ENCODE measurements at regions not wholly inside any gene's neighbourhood (a gene's known extent, or its start where the extent isn't known, plus 50 kb on each side); places are given as distances from the start of the nearest gene placed in this dataset.

- intact Hi-C loops (cut with DNase I): no loop called here
- Histone ChIP-seq H3K36me3 (no peaks in the 10 kb centered on the region), H3K27ac (no peak overlapping the region), H3K27me3 (no peaks in the 10 kb centered on the region), H3K4me1 (no peaks in the 10 kb centered on the region), H3K9me3 (no peaks in the 10 kb centered on the region), H3K4me3 (no peak overlapping the region)
- no peak for TF ChIP-seq CTCF (IDR thresholded peaks at IDR 0.05)
- DNase-seq (ENCODE audit: low spot score in 2 of 2): no peak
These were observed 58.8 kb downstream of the PPP4R3C start for GRCh38 chrX:27404366-27404765.

GRCh38 chrX:27399146-27399456 lies 64.0 kb downstream of the PPP4R3C start:
- H3K9me3 ChIP-seq: no peaks in the 10 kb centered on the region
- no peak for DNase-seq (ENCODE audit: low spot score in 2 of 2)
- no peak overlapping the region for H3K27ac ChIP-seq
- no peak for TF ChIP-seq CTCF (IDR thresholded peaks at IDR 0.05)
- intact Hi-C loops (cut with DNase I): no loop called here
- H3K4me1 ChIP-seq: no peaks in the 10 kb centered on the region
- H3K4me3 ChIP-seq: no peak overlapping the region
- H3K27me3 ChIP-seq: no peaks in the 10 kb centered on the region
- no peaks in the 10 kb centered on the region for H3K36me3 ChIP-seq

GRCh38 chrX:27391623-27392022 lies 71.5 kb downstream of the PPP4R3C start:
- Histone ChIP-seq H3K27me3 (no peaks in the 10 kb centered on the region), H3K36me3 (no peaks in the 10 kb centered on the region), H3K27ac (no peak overlapping the region), H3K9me3 (no peaks in the 10 kb centered on the region), H3K4me3 (no peak overlapping the region), H3K4me1 (no peaks in the 10 kb centered on the region)
- TF ChIP-seq CTCF (IDR thresholded peaks at IDR 0.05): no peak
- DNase-seq (ENCODE audit: low spot score in 2 of 2): no peak
- intact Hi-C loops (cut with DNase I): no loop called here

- intact Hi-C loops (cut with DNase I): no loop called here
These were observed 81.7 kb downstream of the PPP4R3C start for GRCh38 chrX:27381419-27381818.

GRCh38 chrX:27380163-27380845 lies 82.8 kb downstream of the PPP4R3C start:
- Histone ChIP-seq H3K27me3 (no peaks in the 10 kb centered on the region), H3K4me3 (no peak overlapping the region), H3K4me1 (no peaks in the 10 kb centered on the region), H3K36me3 (no peaks in the 10 kb centered on the region), H3K27ac (no peak overlapping the region), H3K9me3 (no peaks in the 10 kb centered on the region)
- DNase-seq (ENCODE audit: low spot score in 2 of 2): no peak
- no peak for TF ChIP-seq CTCF (IDR thresholded peaks at IDR 0.05)
- intact Hi-C loops (cut with DNase I): no loop called here

More at GRCh38 chrX:27381419-27381818, 81.7 kb downstream of the PPP4R3C start:
- no peaks in the 10 kb centered on the region for H3K27me3 ChIP-seq
- no peak overlapping the region for H3K27ac ChIP-seq
- no peak for DNase-seq (ENCODE audit: low spot score in 2 of 2)
- H3K4me1 ChIP-seq: no peaks in the 10 kb centered on the region
- no peak overlapping the region for H3K4me3 ChIP-seq
- no peaks in the 10 kb centered on the region for H3K36me3 ChIP-seq
- no peaks in the 10 kb centered on the region for H3K9me3 ChIP-seq
- no peak for TF ChIP-seq CTCF (IDR thresholded peaks at IDR 0.05)

- no peak for TF ChIP-seq CTCF (IDR thresholded peaks at IDR 0.05)
- no peak overlapping the region for H3K27ac ChIP-seq
- no peaks in the 10 kb centered on the region for H3K9me3 ChIP-seq
- H3K36me3 ChIP-seq: no peaks in the 10 kb centered on the region
- DNase-seq (ENCODE audit: low spot score in 2 of 2): no peak
- intact Hi-C loops (cut with DNase I): no loop called here
- no peaks in the 10 kb centered on the region for H3K27me3 ChIP-seq
- H3K4me1 ChIP-seq: no peaks in the 10 kb centered on the region
- no peak overlapping the region for H3K4me3 ChIP-seq
These were observed 109.1 kb downstream of the PPP4R3C start for GRCh38 chrX:27354021-27354420.
